ENCODE measurements at regions not wholly inside any gene's neighbourhood (a gene's known extent, or its start where the extent isn't known, plus 50 kb on each side); places are given as distances from the start of the nearest gene placed in this dataset.

DNA sequence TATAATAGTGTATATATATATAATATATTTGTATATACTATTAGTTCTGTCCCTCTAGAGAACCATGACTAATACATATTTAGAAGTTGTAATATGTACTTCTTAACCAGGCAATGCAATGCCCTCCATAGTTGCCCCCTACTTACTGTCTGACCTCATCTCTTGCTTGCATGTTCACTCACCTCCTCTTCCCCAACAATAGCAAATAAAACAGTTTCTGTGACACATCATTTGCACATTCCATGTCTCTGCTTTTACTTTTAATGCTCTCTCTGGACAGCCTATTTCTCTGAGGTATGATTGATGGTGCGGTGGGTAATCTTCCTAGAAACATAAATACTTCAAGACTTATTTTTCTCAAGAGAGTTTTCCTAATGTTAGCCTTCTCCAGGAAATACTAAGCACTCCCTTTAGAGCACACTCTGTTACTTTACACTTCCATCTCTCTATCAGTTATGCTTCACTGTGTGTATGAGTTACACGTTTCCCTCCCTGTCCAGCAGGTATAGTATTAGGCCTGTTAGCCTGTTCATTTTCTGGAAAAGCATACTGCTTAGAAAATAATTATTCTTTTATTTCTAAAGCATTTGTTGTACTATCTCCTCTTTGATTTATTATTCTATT is 295.6 kb upstream of the LRATD1 start:
- TF ChIP-seq EZH2 (IDR thresholded peaks at IDR 0.05; ENCODE audit: borderline replicate concordance, insufficient read depth, low read depth, low read length, poor library complexity, severe bottlenecking) = no peak
- TF ChIP-seq, protein P1, sequence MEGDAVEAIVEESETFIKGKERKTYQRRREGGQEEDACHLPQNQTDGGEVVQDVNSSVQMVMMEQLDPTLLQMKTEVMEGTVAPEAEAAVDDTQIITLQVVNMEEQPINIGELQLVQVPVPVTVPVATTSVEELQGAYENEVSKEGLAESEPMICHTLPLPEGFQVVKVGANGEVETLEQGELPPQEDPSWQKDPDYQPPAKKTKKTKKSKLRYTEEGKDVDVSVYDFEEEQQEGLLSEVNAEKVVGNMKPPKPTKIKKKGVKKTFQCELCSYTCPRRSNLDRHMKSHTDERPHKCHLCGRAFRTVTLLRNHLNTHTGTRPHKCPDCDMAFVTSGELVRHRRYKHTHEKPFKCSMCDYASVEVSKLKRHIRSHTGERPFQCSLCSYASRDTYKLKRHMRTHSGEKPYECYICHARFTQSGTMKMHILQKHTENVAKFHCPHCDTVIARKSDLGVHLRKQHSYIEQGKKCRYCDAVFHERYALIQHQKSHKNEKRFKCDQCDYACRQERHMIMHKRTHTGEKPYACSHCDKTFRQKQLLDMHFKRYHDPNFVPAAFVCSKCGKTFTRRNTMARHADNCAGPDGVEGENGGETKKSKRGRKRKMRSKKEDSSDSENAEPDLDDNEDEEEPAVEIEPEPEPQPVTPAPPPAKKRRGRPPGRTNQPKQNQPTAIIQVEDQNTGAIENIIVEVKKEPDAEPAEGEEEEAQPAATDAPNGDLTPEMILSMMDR (IDR thresholded peaks at IDR 0.05) = no peak

All from B cell (primary cell).